ENCODE measurements at regions not wholly inside any gene's neighbourhood (a gene's known extent, or its start where the extent isn't known, plus 50 kb on each side); places are given as distances from the start of the nearest gene placed in this dataset.

- TF ChIP-seq POLR2A (IDR thresholded peaks at IDR 0.05; ENCODE audit: low read depth, low read length) = no peak
- no peak for TF ChIP-seq MAX (IDR thresholded peaks at IDR 0.05; ENCODE audit: insufficient read depth, insufficient read length)
- TF ChIP-seq, protein P1, sequence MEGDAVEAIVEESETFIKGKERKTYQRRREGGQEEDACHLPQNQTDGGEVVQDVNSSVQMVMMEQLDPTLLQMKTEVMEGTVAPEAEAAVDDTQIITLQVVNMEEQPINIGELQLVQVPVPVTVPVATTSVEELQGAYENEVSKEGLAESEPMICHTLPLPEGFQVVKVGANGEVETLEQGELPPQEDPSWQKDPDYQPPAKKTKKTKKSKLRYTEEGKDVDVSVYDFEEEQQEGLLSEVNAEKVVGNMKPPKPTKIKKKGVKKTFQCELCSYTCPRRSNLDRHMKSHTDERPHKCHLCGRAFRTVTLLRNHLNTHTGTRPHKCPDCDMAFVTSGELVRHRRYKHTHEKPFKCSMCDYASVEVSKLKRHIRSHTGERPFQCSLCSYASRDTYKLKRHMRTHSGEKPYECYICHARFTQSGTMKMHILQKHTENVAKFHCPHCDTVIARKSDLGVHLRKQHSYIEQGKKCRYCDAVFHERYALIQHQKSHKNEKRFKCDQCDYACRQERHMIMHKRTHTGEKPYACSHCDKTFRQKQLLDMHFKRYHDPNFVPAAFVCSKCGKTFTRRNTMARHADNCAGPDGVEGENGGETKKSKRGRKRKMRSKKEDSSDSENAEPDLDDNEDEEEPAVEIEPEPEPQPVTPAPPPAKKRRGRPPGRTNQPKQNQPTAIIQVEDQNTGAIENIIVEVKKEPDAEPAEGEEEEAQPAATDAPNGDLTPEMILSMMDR (IDR thresholded peaks at IDR 0.05; ENCODE audit: extremely low read depth in 1 of 2, insufficient read depth in 1 of 2, low read depth in 1 of 2, low read length in 2 of 2) = no peak
- TF ChIP-seq EZH2 (IDR thresholded peaks at IDR 0.05; ENCODE audit: borderline replicate concordance, low read depth, low read length, severe bottlenecking) = no peak
- TF ChIP-seq FOS (IDR thresholded peaks at IDR 0.05; ENCODE audit: borderline replicate concordance, insufficient read depth, low read length) = no peak
- no peak for TF ChIP-seq GATA2 (IDR thresholded peaks at IDR 0.05; ENCODE audit: insufficient read depth, insufficient read length, low read depth, low read length)
- no peak for TF ChIP-seq POLR2AphosphoS5 (IDR thresholded peaks at IDR 0.05; ENCODE audit: insufficient read depth, low read depth, low read length)
- no peak for TF ChIP-seq JUN (IDR thresholded peaks at IDR 0.05; ENCODE audit: borderline replicate concordance, insufficient read depth, insufficient read length, low read depth)
- no peak for TF ChIP-seq MYC (IDR thresholded peaks at IDR 0.05; ENCODE audit: low read depth, low read length)
These were observed 886.3 kb upstream of the RBFOX1 start for GRCh38 chr16:6446370-6446769.
